SU-DHL-6 (cell line): ENCODE measurements at regions not wholly inside any gene's neighbourhood (a gene's known extent, or its start where the extent isn't known, plus 50 kb on each side); places are given as distances from the start of the nearest gene placed in this dataset.

Experiments used
- CTCF ChIP-seq: fragments of 200-600 bp; sonication (generic); IDR thresholded peaks from one replicate; pipeline ENCODE4 v1.5.1; 2017; ENCODE audit warnings: antibody characterized with exemption, mild to moderate bottlenecking, low read length, moderate library complexity; ENCODE audit not compliant: insufficient read depth, poor library complexity, severe bottlenecking
- EZH2phosphoT487 ChIP-seq: fragments of 200-600 bp; sonication (generic), shearing (Covaris generic); conservative IDR thresholded peaks from 2 replicates; pipeline ENCODE4 v1.6.1; 2018; ENCODE audit warnings: mild to moderate bottlenecking, antibody characterized with exemption, low read length, moderate library complexity, mixed read lengths

- TF ChIP-seq CTCF (no peak), EZH2phosphoT487 (no peak)
Measured at GRCh38 chr5:174362514-174362913, 317.0 kb downstream of the NSG2 start.
